ENCODE measurements at regions not wholly inside any gene's neighbourhood (a gene's known extent, or its start where the extent isn't known, plus 50 kb on each side); places are given as distances from the start of the nearest gene placed in this dataset.

DNA sequence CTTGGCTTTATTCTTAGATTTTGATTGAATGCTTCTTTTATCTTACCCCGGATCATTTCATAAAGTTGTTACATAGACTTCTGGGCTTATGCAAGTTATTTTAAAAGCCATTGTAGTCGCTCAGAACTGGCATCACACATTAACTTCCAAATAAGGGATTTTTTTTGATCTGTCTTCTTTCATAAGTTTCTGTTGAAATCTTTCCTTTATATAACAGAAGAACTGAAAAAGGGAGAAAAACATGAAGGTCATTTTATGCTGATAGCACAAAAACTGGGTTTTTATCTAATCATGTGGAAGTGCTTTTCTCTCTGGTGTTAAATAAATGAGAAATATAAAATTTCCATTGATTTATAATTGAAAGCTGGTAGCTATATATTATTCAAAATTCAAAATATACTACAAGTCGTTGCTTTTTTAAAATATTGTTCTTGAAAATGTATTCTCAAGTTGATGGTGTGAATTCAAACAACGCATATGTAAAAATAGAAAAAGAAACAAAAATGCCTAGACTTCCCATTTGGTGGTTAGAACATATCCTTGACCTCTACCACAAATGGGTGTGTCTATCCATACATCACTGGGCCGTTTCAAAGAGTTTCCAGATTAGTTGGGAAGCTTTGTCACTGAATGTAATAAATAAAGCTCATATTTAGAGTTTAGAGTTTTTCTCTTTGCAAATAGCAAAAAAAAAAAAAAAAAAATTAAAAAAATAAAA is 258.3 kb upstream of the ZPLD1 start:
- intact Hi-C loops (cut with micrococcal nuclease): no loop called here
- TF ChIP-seq TCF7L2 (IDR thresholded peaks at IDR 0.05; ENCODE audit: borderline replicate concordance, extremely low read depth, insufficient read depth, insufficient read length) (no peak), RAD21 (IDR thresholded peaks at IDR 0.05; ENCODE audit: low read depth) (no peak), POLR2A (IDR thresholded peaks at IDR 0.05; ENCODE audit: borderline replicate concordance, extremely low read depth, insufficient read depth, insufficient read length) (no peak), EGR1 (IDR thresholded peaks at IDR 0.05; ENCODE audit: low read depth) (no peak), SRF (IDR thresholded peaks at IDR 0.05; ENCODE audit: low read depth) (no peak), CBX3 (IDR thresholded peaks at IDR 0.05; ENCODE audit: low read depth) (no peak), YY1 (IDR thresholded peaks at IDR 0.05; ENCODE audit: extremely low read depth, insufficient replicate concordance, low read depth, low read length) (no peak)
- DNase-seq (ENCODE audit: low read depth, low spot score) (no peak), ATAC-seq (no peak)
- H3K4me1 ChIP-seq (ENCODE audit: control insufficient read depth in 1 of 2, insufficient read depth in 2 of 2, low read length in 2 of 2): no peaks in the 10 kb centered on the region
- H2AFZ ChIP-seq (ENCODE audit: low read depth, low read length, poor library complexity, severe bottlenecking): no peak overlapping the region
- BruUV-seq (replicated peaks): no TSS peak
- H4K20me1 ChIP-seq (ENCODE audit: insufficient read depth): no peaks in the 10 kb centered on the region
- H3K9me3 ChIP-seq (ENCODE audit: control insufficient read depth in 1 of 2, insufficient read depth in 1 of 2, low read depth in 1 of 2, low read length in 2 of 2): no peaks in the 10 kb centered on the region
- POLR2A ChIA-PET: no interaction called here
- H3K79me2 ChIP-seq (ENCODE audit: insufficient read depth, low read length): no peaks in the 10 kb centered on the region
- no peaks in the 10 kb centered on the region for H3K9me2 ChIP-seq (ENCODE audit: insufficient read depth)
- H3K36me3 ChIP-seq (ENCODE audit: control insufficient read depth in 1 of 2, insufficient read depth in 2 of 2, low read length in 2 of 2): no peaks in the 10 kb centered on the region
- RAD21 ChIA-PET (ENCODE audit: low non-redundant PET in 1 of 2, low total read pairs in 2 of 2, uncharacterized antibody in 2 of 2, unreplicated experiment in 2 of 2): no interaction called here
- H3K27ac ChIP-seq (ENCODE audit: low read depth, low read length): no peak overlapping the region
- H3K4me2 ChIP-seq (ENCODE audit: low read length): no peak overlapping the region
- no peak overlapping the region for H3K4me3 ChIP-seq (replicated peaks in 1 of 2; ENCODE audit: low read depth in 1 of 2, low read length in 2 of 2)
- H3K27me3 ChIP-seq (ENCODE audit: insufficient read depth, low read length): no peaks in the 10 kb centered on the region
- CTCF ChIA-PET: interaction anchor here (0.6 kb wide), 1 partner anchor 93 kb away, joined by 6 read pairs; no protein-coding TSS in a partner anchor
- no peak overlapping the region for H3K9ac ChIP-seq (ENCODE audit: low read length)

GRCh38 chr3:102177075-102177755 is 257.6 kb upstream of the ZPLD1 start:
- TF ChIP-seq, protein P1, sequence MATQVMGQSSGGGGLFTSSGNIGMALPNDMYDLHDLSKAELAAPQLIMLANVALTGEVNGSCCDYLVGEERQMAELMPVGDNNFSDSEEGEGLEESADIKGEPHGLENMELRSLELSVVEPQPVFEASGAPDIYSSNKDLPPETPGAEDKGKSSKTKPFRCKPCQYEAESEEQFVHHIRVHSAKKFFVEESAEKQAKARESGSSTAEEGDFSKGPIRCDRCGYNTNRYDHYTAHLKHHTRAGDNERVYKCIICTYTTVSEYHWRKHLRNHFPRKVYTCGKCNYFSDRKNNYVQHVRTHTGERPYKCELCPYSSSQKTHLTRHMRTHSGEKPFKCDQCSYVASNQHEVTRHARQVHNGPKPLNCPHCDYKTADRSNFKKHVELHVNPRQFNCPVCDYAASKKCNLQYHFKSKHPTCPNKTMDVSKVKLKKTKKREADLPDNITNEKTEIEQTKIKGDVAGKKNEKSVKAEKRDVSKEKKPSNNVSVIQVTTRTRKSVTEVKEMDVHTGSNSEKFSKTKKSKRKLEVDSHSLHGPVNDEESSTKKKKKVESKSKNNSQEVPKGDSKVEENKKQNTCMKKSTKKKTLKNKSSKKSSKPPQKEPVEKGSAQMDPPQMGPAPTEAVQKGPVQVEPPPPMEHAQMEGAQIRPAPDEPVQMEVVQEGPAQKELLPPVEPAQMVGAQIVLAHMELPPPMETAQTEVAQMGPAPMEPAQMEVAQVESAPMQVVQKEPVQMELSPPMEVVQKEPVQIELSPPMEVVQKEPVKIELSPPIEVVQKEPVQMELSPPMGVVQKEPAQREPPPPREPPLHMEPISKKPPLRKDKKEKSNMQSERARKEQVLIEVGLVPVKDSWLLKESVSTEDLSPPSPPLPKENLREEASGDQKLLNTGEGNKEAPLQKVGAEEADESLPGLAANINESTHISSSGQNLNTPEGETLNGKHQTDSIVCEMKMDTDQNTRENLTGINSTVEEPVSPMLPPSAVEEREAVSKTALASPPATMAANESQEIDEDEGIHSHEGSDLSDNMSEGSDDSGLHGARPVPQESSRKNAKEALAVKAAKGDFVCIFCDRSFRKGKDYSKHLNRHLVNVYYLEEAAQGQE (IDR thresholded peaks at IDR 0.05; ENCODE audit: low read depth): no peak
- no peak for TF ChIP-seq POLR2AphosphoS5 (IDR thresholded peaks at IDR 0.05; ENCODE audit: low read depth, low read length)
- no peak for TF ChIP-seq ATF3 (IDR thresholded peaks at IDR 0.05)
- TF ChIP-seq FOSL1 (IDR thresholded peaks at IDR 0.05; ENCODE audit: low read depth): no peak
- no peak for TF ChIP-seq ZFX (IDR thresholded peaks at IDR 0.05)
- no peak for TF ChIP-seq RAD21 (IDR thresholded peaks at IDR 0.05; ENCODE audit: low read depth)
- no peak for TF ChIP-seq MAX (IDR thresholded peaks at IDR 0.05)

More at GRCh38 chr3:102177075-102177755, 257.6 kb upstream of the ZPLD1 start:
- ChIA-PET CTCF (interaction anchor here (0.6 kb wide), 1 partner anchor 92 kb away, joined by 6 read pairs; no protein-coding TSS in a partner anchor), RAD21 (ENCODE audit: low non-redundant PET in 1 of 2, low total read pairs in 2 of 2, uncharacterized antibody in 2 of 2, unreplicated experiment in 2 of 2) (no interaction called here), POLR2A (no interaction called here)
- Histone ChIP-seq H3K4me2 (ENCODE audit: low read length) (no peak overlapping the region), H3K79me2 (ENCODE audit: insufficient read depth, low read length) (no peaks in the 10 kb centered on the region), H4K20me1 (ENCODE audit: insufficient read depth) (no peaks in the 10 kb centered on the region), H3K9me3 (ENCODE audit: control insufficient read depth in 1 of 2, insufficient read depth in 1 of 2, low read depth in 1 of 2, low read length in 2 of 2) (no peaks in the 10 kb centered on the region), H3K4me3 (replicated peaks in 1 of 2; ENCODE audit: low read depth in 1 of 2, low read length in 2 of 2) (no peak overlapping the region), H3K9me2 (ENCODE audit: insufficient read depth) (no peaks in the 10 kb centered on the region), H3K4me1 (ENCODE audit: control insufficient read depth in 1 of 2, insufficient read depth in 2 of 2, low read length in 2 of 2) (no peaks in the 10 kb centered on the region), H3K27ac (ENCODE audit: low read depth, low read length) (no peak overlapping the region), H3K27me3 (ENCODE audit: insufficient read depth, low read length) (no peaks in the 10 kb centered on the region), H3K9ac (ENCODE audit: low read length) (no peak overlapping the region), H2AFZ (ENCODE audit: low read depth, low read length, poor library complexity, severe bottlenecking) (no peak overlapping the region), H3K36me3 (ENCODE audit: control insufficient read depth in 1 of 2, insufficient read depth in 2 of 2, low read length in 2 of 2) (no peaks in the 10 kb centered on the region)
- ATAC-seq (no peak), DNase-seq (ENCODE audit: low read depth, low spot score) (no peak)
- intact Hi-C loops (cut with micrococcal nuclease): no loop called here
- BruUV-seq (replicated peaks): no TSS peak

Data from HCT116 (cell line).